Activated CD4-positive, alpha-beta T cell treated with anti-CD3 and anti-CD28 coated beads, Interleukin-2, Interleukin-4, amounts not matched to agents 100 ng/mL and 50 ng/mL, durations not matched to agents 16 hours and 8 hours (primary cell): ENCODE measurements at regions not wholly inside any gene's neighbourhood (a gene's known extent, or its start where the extent isn't known, plus 50 kb on each side); places are given as distances from the start of the nearest gene placed in this dataset.

Experiments used
- DNase-seq: peaks from one replicate; pipeline ENCODE4 v3.0.0-alpha.2; 2020; ENCODE audit warnings: low spot score

- DNase-seq = no peak
Observed at GRCh38 chr1:221462345-221462744, 279.5 kb downstream of the DUSP10 start.

GRCh38 chr1:221468546-221468945, 273.3 kb downstream of the DUSP10 start:
- DNase-seq = no peak

DNA sequence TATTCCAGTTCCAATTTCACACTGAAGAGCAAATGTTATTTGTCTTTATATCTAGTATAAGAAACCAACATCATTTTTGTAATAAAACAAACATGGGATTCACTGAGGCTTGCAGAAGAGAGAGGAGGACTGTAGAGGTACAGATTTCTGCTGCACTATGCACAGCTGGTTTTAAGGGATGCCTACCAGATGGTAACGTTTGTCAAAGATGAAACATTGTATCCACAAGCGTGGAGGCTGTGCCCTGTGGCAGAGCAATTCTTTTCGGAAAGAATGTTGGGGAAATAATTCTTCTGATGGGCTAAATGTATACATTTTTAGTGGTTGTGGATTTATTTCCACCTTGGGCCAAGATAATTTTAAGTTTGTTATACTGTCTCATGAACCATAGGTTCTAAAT, 272.4 kb downstream of the DUSP10 start:
- DNase-seq = no peak

GRCh38 chr1:221470000-221470698, 271.7 kb downstream of the DUSP10 start:
- no peak for DNase-seq

DNA sequence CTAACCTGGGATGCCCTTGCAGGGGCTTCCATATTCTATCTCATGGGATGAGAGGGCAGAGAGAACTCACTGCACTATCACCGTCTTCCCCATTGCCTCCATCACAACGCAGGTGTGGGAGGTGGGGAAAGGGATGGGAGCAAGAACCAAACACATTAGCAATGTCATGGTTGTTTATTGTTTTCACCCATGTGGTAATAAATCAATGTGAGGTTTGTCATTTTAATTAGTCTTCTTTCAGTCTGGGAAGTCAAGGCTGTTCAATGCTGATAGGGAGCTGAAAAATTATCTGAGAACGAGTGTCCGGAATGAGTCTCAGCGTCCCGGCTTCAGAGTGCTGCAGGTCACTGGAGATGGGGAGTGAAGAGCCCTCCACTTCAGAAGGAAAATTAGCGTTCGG, 268.5 kb downstream of the DUSP10 start:
- no peak for DNase-seq

DNA sequence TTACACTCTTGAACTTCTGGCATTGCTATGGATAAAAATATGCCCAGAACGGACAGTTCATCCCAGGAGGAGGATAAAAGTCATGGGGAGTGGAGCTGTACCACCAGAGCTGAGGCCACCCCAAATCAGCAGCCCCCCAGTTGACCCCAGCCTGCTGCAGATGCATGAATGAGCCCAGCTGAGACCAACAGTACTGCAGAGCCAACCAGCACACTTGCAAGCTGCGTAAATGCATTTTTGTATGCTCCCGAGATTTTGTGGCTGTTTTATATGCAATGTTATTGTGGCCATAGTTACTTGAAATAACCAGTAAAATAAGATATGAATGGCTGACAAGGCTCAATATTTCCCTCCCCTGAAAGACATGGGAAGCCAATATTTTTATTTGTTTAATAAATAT, 264.6 kb downstream of the DUSP10 start:
- DNase-seq = no peak

GRCh38 chr1:221478050-221478949, 263.6 kb downstream of the DUSP10 start:
- DNase-seq = peak; percentile 61

- no peak for DNase-seq
Observed at GRCh38 chr1:221487781-221488524, 253.9 kb downstream of the DUSP10 start.

GRCh38 chr1:221488550-221488949, 253.3 kb downstream of the DUSP10 start:
- no peak for DNase-seq

- DNase-seq = no peak
Observed at GRCh38 chr1:221494670-221495069, 247.2 kb downstream of the DUSP10 start.

GRCh38 chr1:221497046-221497445, 244.8 kb downstream of the DUSP10 start:
- no peak for DNase-seq

DNA sequence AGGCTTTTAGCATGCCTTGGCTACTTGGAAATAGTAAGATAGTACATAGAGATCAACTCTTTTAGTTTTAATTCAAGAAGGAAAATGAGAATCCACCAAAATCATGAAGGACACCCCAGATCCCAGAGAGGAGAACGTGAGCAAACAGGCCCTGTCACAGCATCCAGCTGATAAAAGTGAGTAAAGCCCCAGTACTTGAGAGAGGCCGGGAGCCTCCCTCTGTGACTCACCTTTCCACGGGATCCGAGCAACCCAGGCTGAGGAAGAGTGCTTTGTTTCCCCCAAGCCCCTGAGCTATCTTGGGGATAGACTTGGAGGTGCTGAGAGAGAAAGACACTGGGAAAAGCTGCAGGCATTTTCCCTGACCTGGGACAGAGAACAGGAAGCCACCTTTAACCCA, 238.6 kb downstream of the DUSP10 start:
- DNase-seq = no peak

GRCh38 chr1:221509575-221510355, 232.1 kb downstream of the DUSP10 start:
- no peak for DNase-seq

DNA sequence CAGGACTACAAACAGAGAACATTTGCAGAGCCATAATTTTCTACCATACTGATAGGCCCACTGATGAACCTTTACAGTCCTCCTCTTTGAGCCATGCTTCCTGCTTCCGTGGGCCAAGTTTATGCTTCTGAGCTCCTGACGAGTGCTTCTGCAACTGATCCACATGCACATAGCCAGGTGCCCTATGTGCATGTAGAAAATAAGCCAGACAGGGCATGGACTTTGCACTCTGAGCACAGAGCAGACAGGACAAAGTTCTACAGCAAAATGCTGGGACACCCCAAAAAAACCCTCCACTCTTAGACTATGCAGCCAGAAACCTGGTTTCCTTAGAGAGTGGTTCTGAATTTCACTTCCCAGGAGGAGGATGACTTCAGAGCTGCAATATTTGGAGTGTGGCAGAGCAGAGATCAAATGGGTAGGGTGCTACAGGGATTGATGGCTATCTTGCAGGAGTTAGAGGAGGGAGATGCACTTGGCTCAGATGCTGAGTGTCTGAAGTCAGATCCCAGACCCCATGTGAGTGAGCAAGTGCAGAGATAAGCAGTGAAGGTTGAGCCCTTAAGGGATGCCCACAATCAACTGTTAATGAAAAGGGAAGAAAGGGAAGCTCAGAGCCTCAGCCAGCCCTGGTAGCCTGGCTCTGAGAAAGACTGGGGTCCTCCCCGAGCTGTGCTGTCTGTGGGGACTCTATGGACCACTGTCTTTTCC, 230.9 kb downstream of the DUSP10 start:
- DNase-seq = no peak

DNA sequence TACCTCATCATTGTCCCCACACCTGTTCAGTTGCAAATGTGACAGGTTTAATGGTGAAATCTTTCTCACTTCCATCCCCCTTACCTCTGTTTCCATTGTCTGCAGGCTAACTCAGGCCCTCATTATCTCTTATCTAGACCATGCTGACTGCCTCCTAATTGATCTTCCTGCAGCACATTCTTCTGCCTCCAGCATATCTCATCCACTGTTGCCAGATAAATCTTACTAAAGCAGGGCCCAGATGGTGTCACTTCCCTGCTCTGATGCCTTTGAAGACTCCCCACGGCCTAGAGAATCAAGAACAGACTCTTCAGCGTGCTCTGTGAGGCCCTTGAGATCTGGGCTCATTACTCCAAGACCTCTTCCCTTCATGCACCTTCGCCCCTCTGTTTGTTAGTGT, 230.1 kb downstream of the DUSP10 start:
- DNase-seq = no peak

GRCh38 chr1:221514806-221515205, 227.1 kb downstream of the DUSP10 start:
- no peak for DNase-seq

GRCh38 chr1:221515496-221515895, 226.4 kb downstream of the DUSP10 start:
- DNase-seq = no peak

GRCh38 chr1:221517961-221518360, 223.9 kb downstream of the DUSP10 start:
- no peak for DNase-seq

- DNase-seq = no peak
Observed at GRCh38 chr1:221520250-221520649, 221.6 kb downstream of the DUSP10 start.

DNA sequence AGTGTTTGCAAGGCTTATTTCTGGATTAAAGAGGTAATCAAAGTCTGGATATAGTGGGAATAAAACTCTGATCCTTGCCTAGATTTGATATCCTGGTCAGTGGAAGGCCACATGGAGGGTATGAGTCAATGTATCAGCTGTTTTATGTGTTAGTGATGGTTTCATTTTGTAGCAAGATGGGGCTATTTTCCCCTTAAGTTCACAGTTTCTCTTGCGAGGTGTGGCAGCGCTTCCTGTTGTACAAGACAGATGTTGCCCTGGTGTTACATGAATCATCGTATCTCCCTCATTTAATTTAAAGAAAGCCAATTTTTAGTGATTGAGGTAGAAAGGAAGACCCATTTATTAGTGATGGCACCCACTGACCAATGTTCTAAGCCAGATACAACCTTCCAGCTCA, 220.2 kb downstream of the DUSP10 start:
- no peak for DNase-seq

GRCh38 chr1:221522529-221522940, 219.4 kb downstream of the DUSP10 start:
- no peak for DNase-seq
